ENCODE measurements at regions not wholly inside any gene's neighbourhood (a gene's known extent, or its start where the extent isn't known, plus 50 kb on each side); places are given as distances from the start of the nearest gene placed in this dataset.

GRCh38 chr4:37130465-37130864 lies 114.1 kb upstream of the NWD2 start:
- no TSS peak for BruUV-seq (replicated peaks)
- H3K9me1 ChIP-seq (replicated peaks; ENCODE audit: control insufficient read depth, extremely low read depth, insufficient read depth, low read length) = no peaks in the 10 kb centered on the region
- dilution Hi-C loops (cut with MboI; ENCODE audit: extremely low pct_ligation_motif_present, low sequenced_read_pairs) = no loop called here
- no peak overlapping the region for H3K27ac ChIP-seq (ENCODE audit: insufficient read depth, low read depth, low read length)
- no peaks in the 10 kb centered on the region for H3K36me3 ChIP-seq (ENCODE audit: control insufficient read depth in 2 of 2, extremely low read depth in 1 of 2, insufficient read depth in 2 of 2, low read length in 2 of 2)
- no peaks in the 10 kb centered on the region for H3K27me3 ChIP-seq (ENCODE audit: control insufficient read depth in 2 of 2, insufficient read depth in 2 of 2, low read length in 2 of 2)
- FAIRE-seq (no peak), DNase-seq (ENCODE audit: low read depth, low spot score) (no peak)
- TF ChIP-seq FOS (IDR thresholded peaks at IDR 0.05; ENCODE audit: borderline replicate concordance, insufficient read depth, low read length) (no peak), EZH2 (IDR thresholded peaks at IDR 0.05; ENCODE audit: borderline replicate concordance, low read depth, low read length, severe bottlenecking) (no peak), MYC (IDR thresholded peaks at IDR 0.05; ENCODE audit: low read depth, low read length) (no peak), GATA2 (IDR thresholded peaks at IDR 0.05; ENCODE audit: insufficient read depth, insufficient read length, low read depth, low read length) (no peak), MAX (IDR thresholded peaks at IDR 0.05; ENCODE audit: insufficient read depth, insufficient read length) (no peak), JUN (IDR thresholded peaks at IDR 0.05; ENCODE audit: borderline replicate concordance, insufficient read depth, insufficient read length, low read depth) (no peak), POLR2A (IDR thresholded peaks at IDR 0.05; ENCODE audit: low read depth, low read length) (no peak), POLR2AphosphoS5 (IDR thresholded peaks at IDR 0.05; ENCODE audit: insufficient read depth, low read depth, low read length) (no peak), CTCF (IDR thresholded peaks at IDR 0.05; ENCODE audit: extremely low read depth in 1 of 2, insufficient read depth in 1 of 2, low read depth in 1 of 2, low read length in 2 of 2) (no peak)
- no peak overlapping the region for H3K4me2 ChIP-seq (ENCODE audit: insufficient read depth, low read length)
- no peak overlapping the region for H3K4me3 ChIP-seq (replicated peaks in 1 of 3; ENCODE audit: insufficient read depth in 1 of 3, low read depth in 1 of 3, low read length in 3 of 3)
- ChIA-PET CTCF (no interaction called here), POLR2A (no interaction called here)
- H3K9ac ChIP-seq (replicated peaks; ENCODE audit: extremely low read depth, insufficient read depth, low read length) = no peak overlapping the region
- no peaks in the 10 kb centered on the region for H3K9me3 ChIP-seq (replicated peaks; ENCODE audit: control insufficient read depth, insufficient read depth, low read length)
- intact Hi-C loops (cut with micrococcal nuclease) = no loop called here
- H3K79me2 ChIP-seq (ENCODE audit: control insufficient read depth, insufficient read depth, low read length) = no peaks in the 10 kb centered on the region
- no peaks in the 10 kb centered on the region for H4K20me1 ChIP-seq (replicated peaks; ENCODE audit: control insufficient read depth, extremely low read depth, insufficient read depth, low read length)
- H2AFZ ChIP-seq (ENCODE audit: low read depth, low read length) = no peak overlapping the region
- no peaks in the 10 kb centered on the region for H3K4me1 ChIP-seq (ENCODE audit: control insufficient read depth, extremely low read depth, insufficient read depth, low read length)
